LNCAP (cell line): ENCODE measurements at regions not wholly inside any gene's neighbourhood (a gene's known extent, or its start where the extent isn't known, plus 50 kb on each side); places are given as distances from the start of the nearest gene placed in this dataset.

ENCODE experiments used
- TF ChIP-seq, protein P1 (sequence below): fragments of 450-650 bp; IDR thresholded peaks from 2 replicates; pipeline ENCODE4 v1.5.1; 2017; ENCODE audit warnings: mild to moderate bottlenecking

- TF ChIP-seq, protein P1, sequence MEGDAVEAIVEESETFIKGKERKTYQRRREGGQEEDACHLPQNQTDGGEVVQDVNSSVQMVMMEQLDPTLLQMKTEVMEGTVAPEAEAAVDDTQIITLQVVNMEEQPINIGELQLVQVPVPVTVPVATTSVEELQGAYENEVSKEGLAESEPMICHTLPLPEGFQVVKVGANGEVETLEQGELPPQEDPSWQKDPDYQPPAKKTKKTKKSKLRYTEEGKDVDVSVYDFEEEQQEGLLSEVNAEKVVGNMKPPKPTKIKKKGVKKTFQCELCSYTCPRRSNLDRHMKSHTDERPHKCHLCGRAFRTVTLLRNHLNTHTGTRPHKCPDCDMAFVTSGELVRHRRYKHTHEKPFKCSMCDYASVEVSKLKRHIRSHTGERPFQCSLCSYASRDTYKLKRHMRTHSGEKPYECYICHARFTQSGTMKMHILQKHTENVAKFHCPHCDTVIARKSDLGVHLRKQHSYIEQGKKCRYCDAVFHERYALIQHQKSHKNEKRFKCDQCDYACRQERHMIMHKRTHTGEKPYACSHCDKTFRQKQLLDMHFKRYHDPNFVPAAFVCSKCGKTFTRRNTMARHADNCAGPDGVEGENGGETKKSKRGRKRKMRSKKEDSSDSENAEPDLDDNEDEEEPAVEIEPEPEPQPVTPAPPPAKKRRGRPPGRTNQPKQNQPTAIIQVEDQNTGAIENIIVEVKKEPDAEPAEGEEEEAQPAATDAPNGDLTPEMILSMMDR, result no peak
Measured at GRCh38 chr18:38698088-38698487, 1132.5 kb upstream of the CELF4 start.

- TF ChIP-seq, protein P1, result no peak
Measured at GRCh38 chr18:38695559-38696280, 1130.1 kb upstream of the CELF4 start.

GRCh38 chr18:38693104-38693503 lies 1127.5 kb upstream of the CELF4 start:
- TF ChIP-seq, protein P1, result no peak

- TF ChIP-seq, protein P1, result no peak
Measured at GRCh38 chr18:38690626-38691025, 1125.0 kb upstream of the CELF4 start.

DNA sequence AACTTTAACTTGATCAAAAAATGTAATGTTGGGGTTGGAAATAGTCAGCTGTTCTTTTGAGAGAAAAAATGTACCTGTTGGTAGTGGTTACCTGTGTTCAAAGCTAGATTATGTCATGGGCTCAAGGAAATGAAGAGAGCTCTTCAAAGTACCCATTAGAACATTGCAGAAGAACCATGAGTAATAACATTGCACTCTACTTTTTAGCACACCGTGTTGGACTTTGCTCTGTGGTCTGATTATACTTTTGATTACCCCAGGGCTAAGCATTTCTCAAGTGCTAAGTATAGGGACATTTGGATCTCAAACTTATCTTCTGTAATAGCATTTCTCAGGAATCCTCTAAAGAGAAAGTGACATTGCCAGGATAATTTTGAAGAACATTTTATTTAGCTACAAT lies 1122.8 kb upstream of the CELF4 start:
- TF ChIP-seq, protein P1, result no peak

DNA sequence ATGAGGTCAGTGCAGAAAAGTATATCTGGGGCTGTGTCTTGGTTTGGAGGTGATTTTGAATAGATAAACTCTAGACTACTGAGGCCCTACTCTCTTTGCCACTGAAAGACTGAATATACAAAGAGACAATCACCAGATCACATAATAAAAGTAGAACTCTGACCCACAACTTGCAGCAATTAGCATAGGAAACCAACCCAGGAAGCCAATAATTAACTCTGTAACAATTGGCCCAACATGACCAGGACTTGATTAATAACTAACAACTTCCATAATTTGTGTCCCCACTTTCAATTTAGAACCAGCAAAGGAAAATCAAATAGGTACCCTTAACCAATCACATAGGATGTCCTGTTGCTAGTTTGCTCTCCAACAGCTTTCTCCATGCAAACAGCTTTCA lies 1104.9 kb upstream of the CELF4 start:
- TF ChIP-seq, protein P1, result no peak

- TF ChIP-seq, protein P1, result no peak
Measured at GRCh38 chr18:38664929-38665328, 1099.3 kb upstream of the CELF4 start.

DNA sequence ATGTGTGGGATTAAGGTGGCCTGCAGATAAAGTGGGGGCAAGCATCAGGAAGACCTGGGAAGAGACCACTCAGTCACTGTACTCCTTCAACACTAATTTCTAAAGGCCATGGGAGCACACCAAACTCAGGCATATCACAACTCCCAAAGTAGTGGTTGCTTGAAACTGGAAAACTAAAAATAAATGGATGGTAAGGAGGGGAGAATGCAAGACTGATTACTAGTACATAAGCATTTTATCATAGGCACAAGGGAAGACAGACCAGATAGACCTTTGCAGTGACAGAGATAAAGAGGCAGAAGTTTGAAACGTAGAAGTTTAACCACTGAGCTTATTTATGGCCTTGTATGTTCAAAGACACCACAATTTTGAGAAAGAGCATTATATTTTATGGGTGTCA lies 1098.1 kb upstream of the CELF4 start:
- TF ChIP-seq, protein P1, result no peak
